Neural cell (in vitro differentiated cells): ENCODE measurements at regions not wholly inside any gene's neighbourhood (a gene's known extent, or its start where the extent isn't known, plus 50 kb on each side); places are given as distances from the start of the nearest gene placed in this dataset.

ENCODE experiments used
- CTCF ChIP-seq: fragments of 450-650 bp; IDR thresholded peaks from 2 replicates; pipeline ENCODE4 v1.5.1; 2014; ENCODE audit warnings: antibody characterized with exemption, mild to moderate bottlenecking, moderate library complexity; ENCODE audit not compliant: poor library complexity, severe bottlenecking
- EP300 ChIP-seq: fragments of 450-650 bp; conservative IDR thresholded peaks from 2 replicates; pipeline ENCODE4 v1.6.1; 2014; ENCODE audit warnings: antibody characterized with exemption, mild to moderate bottlenecking, moderate library complexity; ENCODE audit not compliant: poor library complexity, severe bottlenecking
- EZH2 ChIP-seq: fragments of 200-600, 300-800 bp; shearing (Covaris generic), sonication (generic); IDR thresholded peaks from 2 replicates; pipeline ENCODE4 v1.6.1; 2014; ENCODE audit warnings: antibody characterized with exemption, low read length, borderline replicate concordance, mild to moderate bottlenecking; ENCODE audit not compliant: insufficient read depth, poor library complexity, severe bottlenecking
- MXI1 ChIP-seq: fragments of 450-650 bp; conservative IDR thresholded peaks from 2 replicates; pipeline ENCODE4 v1.6.1; 2014; ENCODE audit warnings: antibody characterized with exemption, mild to moderate bottlenecking; ENCODE audit not compliant: poor library complexity, severe bottlenecking
- POLR2AphosphoS5 ChIP-seq: IDR thresholded peaks from 2 replicates; pipeline ENCODE4 v1.6.1; 2012
- RAD21 ChIP-seq: fragments of 450-650 bp; conservative IDR thresholded peaks from 2 replicates; pipeline ENCODE4 v1.6.1; 2014; ENCODE audit warnings: antibody characterized with exemption, mild to moderate bottlenecking, moderate library complexity
- REST ChIP-seq: IDR thresholded peaks from 2 replicates; pipeline ENCODE4 v1.6.1; 2012; ENCODE audit warnings: borderline replicate concordance
- SMC3 ChIP-seq: fragments of 450-650 bp; conservative IDR thresholded peaks from 2 replicates; pipeline ENCODE4 v1.6.1; 2014; ENCODE audit warnings: antibody characterized with exemption, mild to moderate bottlenecking, moderate library complexity; ENCODE audit not compliant: poor library complexity
- TAF1 ChIP-seq: IDR thresholded peaks from 2 replicates; pipeline ENCODE4 v1.6.1; 2012; ENCODE audit warnings: low read depth

- no peak for TF ChIP-seq CTCF
- no peak for TF ChIP-seq EZH2
- TF ChIP-seq EP300, result no peak
- TF ChIP-seq SMC3, result no peak
- no peak for TF ChIP-seq REST
- no peak for TF ChIP-seq POLR2AphosphoS5
- no peak for TF ChIP-seq RAD21
- no peak for TF ChIP-seq MXI1
- TF ChIP-seq TAF1, result no peak
These were observed 954.7 kb upstream of the GHITM start for GRCh38 chr10:83184641-83185040.
